ENCODE measurements at regions not wholly inside any gene's neighbourhood (a gene's known extent, or its start where the extent isn't known, plus 50 kb on each side); places are given as distances from the start of the nearest gene placed in this dataset.

- TF ChIP-seq CTCF (conservative IDR thresholded peaks at IDR 0.05) (no peak), ZFX (IDR thresholded peaks at IDR 0.05) (no peak)
Measured at GRCh38 chr6:145228962-145229582, 506.2 kb downstream of the EPM2A start.

Data from C4-2B (cell line).